Neural cell (in vitro differentiated cells): ENCODE measurements at regions not wholly inside any gene's neighbourhood (a gene's known extent, or its start where the extent isn't known, plus 50 kb on each side); places are given as distances from the start of the nearest gene placed in this dataset.

Source experiments
- H2AFZ ChIP-seq: fragments of 200-600, 300-800 bp; sonication (generic), shearing (Covaris generic); 2 replicates; pipeline ENCODE4 v1.6.0; 2014; ENCODE audit warnings: low read depth, mild to moderate bottlenecking, antibody characterized with exemption, low read length, moderate library complexity
- H3F3A ChIP-seq: fragments of 200-600 bp; shearing (Covaris generic); 2 replicates; pipeline ENCODE4 v1.6.1; 2016; ENCODE audit warnings: mild to moderate bottlenecking, moderate library complexity, mixed read lengths, antibody characterized with exemption, low read length; ENCODE audit not compliant: insufficient read depth, poor library complexity, severe bottlenecking
- H3K27ac ChIP-seq: fragments of 200-600, 300-800 bp; sonication (generic), shearing (Covaris generic); 2 replicates; pipeline ENCODE4 v1.5.1; 2014; ENCODE audit warnings: mild to moderate bottlenecking, low read length, moderate library complexity
- H3K27me3 ChIP-seq: fragments of 300-800, 200-600 bp; sonication (generic), shearing (Covaris generic); 2 replicates; pipeline ENCODE4 v1.6.0; 2014; ENCODE audit warnings: mild to moderate bottlenecking, low read depth, low read length, moderate library complexity; ENCODE audit not compliant: insufficient read depth
- H3K36me3 ChIP-seq: fragments of 300-800, 200-600 bp; sonication (generic), shearing (Covaris generic); 2 replicates; pipeline ENCODE4 v1.5.1; 2014; ENCODE audit warnings: mild to moderate bottlenecking, antibody characterized with exemption, low read length, moderate library complexity; ENCODE audit not compliant: insufficient read depth
- H3K4me2 ChIP-seq: fragments of 300-800, 200-600 bp; sonication (generic), shearing (Covaris generic); 2 replicates; pipeline ENCODE4 v1.6.0; 2014; ENCODE audit warnings: mild to moderate bottlenecking, low read length
- H3K4me3 ChIP-seq: fragments of 300-800, 200-600 bp; sonication (generic), shearing (Covaris generic); 2 replicates; pipeline ENCODE4 v1.5.1; 2014; ENCODE audit warnings: mild to moderate bottlenecking, low read length, moderate library complexity
- H3K79me2 ChIP-seq: fragments of 200-600 bp; shearing (Covaris generic); replicated peaks from 2 replicates; pipeline ENCODE4 v1.6.0; 2014; ENCODE audit warnings: mild to moderate bottlenecking, low read length, moderate library complexity; ENCODE audit not compliant: insufficient read depth
- H3K9ac ChIP-seq: fragments of 300-800, 200-600 bp; sonication (generic), shearing (Covaris generic); 2 replicates; pipeline ENCODE4 v1.6.1; 2016; ENCODE audit warnings: mild to moderate bottlenecking, low read length, mixed read lengths
- H3K9me2 ChIP-seq: fragments of 200-600 bp; shearing (Covaris generic); 2 replicates; pipeline ENCODE4 v1.6.1; 2016; ENCODE audit warnings: mild to moderate bottlenecking, low read length, mixed read lengths; ENCODE audit not compliant: insufficient read depth
- H3K9me3 ChIP-seq: fragments of 200-600, 300-800 bp; sonication (generic), shearing (Covaris generic); 2 replicates; pipeline ENCODE4 v1.6.1; 2016; ENCODE audit warnings: mild to moderate bottlenecking, mixed run types, low read length, moderate library complexity, mixed read lengths
- H4K20me1 ChIP-seq: fragments of 200-600 bp; shearing (Covaris generic); 2 replicates; pipeline ENCODE4 v1.6.1; 2016; ENCODE audit warnings: mild to moderate bottlenecking, mixed run types; ENCODE audit not compliant: insufficient read depth
- EP300 ChIP-seq: fragments of 450-650 bp; conservative IDR thresholded peaks from 2 replicates; pipeline ENCODE4 v1.6.1; 2014; ENCODE audit warnings: antibody characterized with exemption, mild to moderate bottlenecking, moderate library complexity; ENCODE audit not compliant: poor library complexity, severe bottlenecking
- EZH2 ChIP-seq: fragments of 200-600, 300-800 bp; shearing (Covaris generic), sonication (generic); IDR thresholded peaks from 2 replicates; pipeline ENCODE4 v1.6.1; 2014; ENCODE audit warnings: antibody characterized with exemption, low read length, borderline replicate concordance, mild to moderate bottlenecking; ENCODE audit not compliant: insufficient read depth, poor library complexity, severe bottlenecking
- MXI1 ChIP-seq: fragments of 450-650 bp; conservative IDR thresholded peaks from 2 replicates; pipeline ENCODE4 v1.6.1; 2014; ENCODE audit warnings: antibody characterized with exemption, mild to moderate bottlenecking; ENCODE audit not compliant: poor library complexity, severe bottlenecking
- POLR2AphosphoS5 ChIP-seq: IDR thresholded peaks from 2 replicates; pipeline ENCODE4 v1.6.1; 2012
- RAD21 ChIP-seq: fragments of 450-650 bp; conservative IDR thresholded peaks from 2 replicates; pipeline ENCODE4 v1.6.1; 2014; ENCODE audit warnings: antibody characterized with exemption, mild to moderate bottlenecking, moderate library complexity
- SMC3 ChIP-seq: fragments of 450-650 bp; conservative IDR thresholded peaks from 2 replicates; pipeline ENCODE4 v1.6.1; 2014; ENCODE audit warnings: antibody characterized with exemption, mild to moderate bottlenecking, moderate library complexity; ENCODE audit not compliant: poor library complexity
- TAF1 ChIP-seq: IDR thresholded peaks from 2 replicates; pipeline ENCODE4 v1.6.1; 2012; ENCODE audit warnings: low read depth

DNA sequence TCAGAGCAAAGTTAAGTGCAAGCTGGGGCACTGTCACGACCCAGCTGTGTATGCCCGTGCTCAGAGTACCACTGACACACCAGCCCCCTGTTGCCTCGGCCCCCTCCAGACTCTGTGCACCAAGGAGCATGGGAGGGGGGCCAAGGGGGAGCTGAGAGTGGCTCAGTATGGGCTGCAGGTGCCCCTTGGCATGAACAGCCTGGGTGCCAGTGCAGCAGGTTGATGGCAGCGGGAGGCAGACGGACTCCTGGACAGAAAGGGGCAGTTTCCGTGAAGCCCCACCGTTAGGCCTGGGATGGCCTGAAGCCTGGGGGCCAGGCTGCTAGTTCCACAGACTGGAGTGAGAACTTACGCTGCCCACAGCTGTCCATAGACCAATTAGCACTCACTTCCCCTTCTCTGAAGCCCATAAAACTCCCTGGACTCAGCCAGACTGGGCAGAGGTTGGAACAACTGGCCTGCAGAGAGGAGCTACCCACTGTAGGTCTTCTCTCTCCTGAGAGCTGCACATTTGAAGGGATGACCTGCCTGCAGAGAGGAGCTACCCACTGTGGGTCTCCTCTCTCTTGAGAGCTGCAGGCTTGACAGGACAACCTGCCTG lies 182.8 kb downstream of the DEPDC1B start:
- Histone ChIP-seq H3K4me2 (no peak overlapping the region), H4K20me1 (no peaks in the 10 kb centered on the region), H2AFZ (no peak overlapping the region), H3K27ac (no peak overlapping the region), H3K9ac (no peak overlapping the region), H3K4me3 (no peak overlapping the region), H3F3A (no peaks in the 10 kb centered on the region), H3K36me3 (no peaks in the 10 kb centered on the region), H3K9me3 (no peaks in the 10 kb centered on the region), H3K9me2 (no peaks in the 10 kb centered on the region), H3K79me2 (no peaks in the 10 kb centered on the region), H3K27me3 (no peaks in the 10 kb centered on the region)
- no peak for TF ChIP-seq EP300
- TF ChIP-seq EZH2: no peak
- TF ChIP-seq MXI1: no peak
- no peak for TF ChIP-seq SMC3
- TF ChIP-seq TAF1: no peak
- TF ChIP-seq POLR2AphosphoS5: no peak

DNA sequence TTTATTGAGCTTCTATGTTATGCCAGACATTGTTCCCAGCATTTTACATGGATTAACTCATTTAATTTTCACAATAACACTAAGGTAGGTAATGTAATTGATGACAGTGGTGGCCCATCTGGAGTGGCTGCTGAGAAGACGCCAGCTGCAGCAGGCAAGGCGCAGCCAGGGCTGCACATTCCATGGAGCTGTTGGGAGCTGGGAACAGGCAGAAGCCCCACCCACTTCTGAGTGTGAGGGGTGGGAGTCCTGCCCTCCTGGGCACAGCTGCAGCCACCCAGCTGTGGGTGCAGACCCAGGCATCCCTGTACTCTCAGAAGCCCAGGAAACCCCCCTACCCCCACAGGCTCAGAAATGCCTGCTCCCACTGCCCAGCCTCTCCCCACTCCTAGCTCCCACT lies 183.3 kb downstream of the DEPDC1B start:
- Histone ChIP-seq H3K4me3 (no peak overlapping the region), H3K36me3 (no peaks in the 10 kb centered on the region), H4K20me1 (no peaks in the 10 kb centered on the region), H3K9me3 (no peaks in the 10 kb centered on the region), H3K9ac (no peak overlapping the region), H3K27me3 (no peaks in the 10 kb centered on the region), H3K79me2 (no peaks in the 10 kb centered on the region), H3F3A (no peaks in the 10 kb centered on the region), H3K27ac (no peak overlapping the region), H3K9me2 (no peaks in the 10 kb centered on the region), H2AFZ (no peak overlapping the region), H3K4me2 (no peak overlapping the region)
- no peak for TF ChIP-seq EZH2

DNA sequence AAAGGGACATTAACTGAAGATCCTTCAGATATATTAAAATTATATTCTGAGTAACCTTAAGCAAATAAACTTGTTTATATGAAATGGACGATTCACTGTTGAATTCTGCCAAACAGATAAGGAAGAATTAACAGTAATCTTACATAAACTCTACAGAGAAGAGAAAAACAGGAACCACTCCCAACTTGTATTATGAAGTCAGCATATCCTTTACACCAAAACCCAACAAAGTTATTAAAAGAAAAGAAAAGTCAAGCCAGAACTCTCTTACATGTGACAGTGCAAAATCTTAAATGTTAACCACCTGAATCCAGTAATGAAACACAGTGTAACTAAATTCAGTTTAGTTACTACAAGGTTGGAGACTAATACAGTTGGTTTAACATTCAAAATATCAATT lies 185.8 kb downstream of the DEPDC1B start:
- Histone ChIP-seq H3K36me3 (no peaks in the 10 kb centered on the region), H3K27ac (no peak overlapping the region), H4K20me1 (no peaks in the 10 kb centered on the region), H3K79me2 (no peaks in the 10 kb centered on the region), H3K27me3 (no peaks in the 10 kb centered on the region), H3K9ac (no peak overlapping the region), H3F3A (no peaks in the 10 kb centered on the region), H3K4me3 (no peak overlapping the region), H3K9me2 (no peaks in the 10 kb centered on the region), H3K4me2 (no peak overlapping the region), H2AFZ (no peak overlapping the region), H3K9me3 (no peaks in the 10 kb centered on the region)
- TF ChIP-seq SMC3: no peak
- TF ChIP-seq MXI1: no peak
- TF ChIP-seq EP300: no peak

DNA sequence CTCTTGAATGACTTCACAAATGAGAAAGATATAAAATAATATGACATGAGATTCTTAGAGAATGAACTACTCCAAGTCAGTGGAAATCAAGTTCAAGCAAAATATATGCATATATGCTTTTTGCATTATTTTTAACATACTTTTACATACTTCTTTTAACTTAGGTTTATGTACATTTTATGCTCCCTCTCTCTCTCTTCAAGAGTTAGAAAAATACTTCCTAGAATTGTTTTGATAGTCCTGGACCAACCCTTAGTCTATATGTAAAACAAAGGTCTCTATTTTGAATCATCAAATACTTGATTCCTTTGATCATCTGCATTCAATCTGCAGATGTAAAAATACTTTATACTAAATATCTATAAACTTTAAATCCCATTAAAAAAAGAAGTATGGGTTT lies 187.8 kb downstream of the DEPDC1B start:
- Histone ChIP-seq H3K27me3 (no peaks in the 10 kb centered on the region), H3K4me3 (no peak overlapping the region), H3K79me2 (no peaks in the 10 kb centered on the region), H3K9me3 (no peaks in the 10 kb centered on the region), H2AFZ (no peak overlapping the region), H3K27ac (no peak overlapping the region), H3K36me3 (no peaks in the 10 kb centered on the region), H3K4me2 (no peak overlapping the region), H3K9me2 (no peaks in the 10 kb centered on the region), H3F3A (no peaks in the 10 kb centered on the region), H4K20me1 (no peaks in the 10 kb centered on the region), H3K9ac (no peak overlapping the region)
- TF ChIP-seq POLR2AphosphoS5 (no peak), EP300 (no peak), EZH2 (no peak), MXI1 (no peak), RAD21 (no peak)
